ENCODE measurements at regions not wholly inside any gene's neighbourhood (a gene's known extent, or its start where the extent isn't known, plus 50 kb on each side); places are given as distances from the start of the nearest gene placed in this dataset.

- H3K27me3 ChIP-seq = no peaks in the 10 kb centered on the region
- intact Hi-C loops (cut with DNase I) = no loop called here
Measured at GRCh38 chr13:73773168-73773549, 361.0 kb downstream of the KLF12 start.

DNA sequence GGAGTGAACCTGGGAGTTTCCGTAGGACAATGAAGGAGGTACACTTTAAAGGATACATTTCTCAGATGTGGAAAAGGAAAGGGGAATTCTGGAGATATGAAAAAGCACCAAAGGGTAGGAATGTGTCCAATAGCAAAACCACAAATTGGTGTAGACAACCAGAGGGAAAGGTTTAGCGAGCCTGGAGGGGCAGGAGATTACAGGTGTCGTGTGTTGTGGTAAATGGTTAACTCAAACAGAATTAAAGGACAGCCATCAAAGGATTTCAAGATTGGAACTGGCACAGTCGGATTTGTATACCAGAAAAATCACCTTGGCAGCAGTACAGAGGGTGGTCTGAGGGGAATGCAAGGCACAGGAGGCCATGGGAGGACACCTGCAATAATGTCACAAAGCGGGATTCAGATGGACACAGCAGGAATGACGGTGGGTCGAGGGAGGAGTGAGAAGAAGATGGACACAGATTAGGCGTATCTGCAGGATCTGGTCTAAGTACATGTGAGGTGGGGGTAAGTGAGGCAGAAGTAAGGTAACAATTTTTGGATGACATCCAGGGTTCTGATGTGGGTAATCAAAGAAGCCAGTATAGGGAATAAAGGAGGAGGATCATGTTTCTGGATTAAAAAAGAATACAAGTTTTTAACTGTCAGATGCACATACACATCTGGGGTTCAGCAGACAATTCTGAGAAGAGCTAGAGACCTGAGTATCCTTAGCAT lies 361.6 kb downstream of the KLF12 start:
- Histone ChIP-seq H3K27ac (no peak overlapping the region), H3K4me3 (no peak overlapping the region), H3K4me1 (replicated peaks in 1 of 2) (no peaks in the 10 kb centered on the region), H3K27me3 (no peaks in the 10 kb centered on the region), H3K36me3 (replicated peaks in 1 of 2) (no peaks in the 10 kb centered on the region), H3K9me3 (replicated peaks in 1 of 3) (no peaks in the 10 kb centered on the region)
- 79 to 95% (median 82%) methylated on average over 8 of the region's 8 CpGs for WGBS, 4 donors
- no peak for TF ChIP-seq POLR2A (IDR thresholded peaks at IDR 0.05)
- intact Hi-C loops (cut with DNase I) = no loop called here
- no peak for DNase-seq

More at GRCh38 chr13:73773168-73773549, 361.0 kb downstream of the KLF12 start:
- H3K36me3 ChIP-seq (replicated peaks in 1 of 2) = no peaks in the 10 kb centered on the region
- H3K27ac ChIP-seq = no peak overlapping the region
- no peaks in the 10 kb centered on the region for H3K9me3 ChIP-seq (replicated peaks in 1 of 3)
- 75 to 90% (median 76%) methylated on average over 3 of the region's 3 CpGs for WGBS, 4 donors
- no peak for TF ChIP-seq CTCF (IDR thresholded peaks at IDR 0.05)
- no peak for TF ChIP-seq POLR2A (IDR thresholded peaks at IDR 0.05)
- DNase-seq = no peak
- H3K4me3 ChIP-seq = no peak overlapping the region
- no peaks in the 10 kb centered on the region for H3K4me1 ChIP-seq (replicated peaks in 1 of 2)

- WGBS, 4 donors = 75 to 92% (median 84%) methylated on average over 4 of the region's 4 CpGs
- H3K27me3 ChIP-seq = no peaks in the 10 kb centered on the region
- H3K4me1 ChIP-seq (replicated peaks in 1 of 2) = peaks cover 0 to 17% of the 10 kb centered on the region in 2 donors
- H3K9me3 ChIP-seq (replicated peaks in 1 of 3) = no peaks in the 10 kb centered on the region
- no peak overlapping the region for H3K27ac ChIP-seq
- intact Hi-C loops (cut with DNase I) = no loop called here
- DNase-seq = no peak
- no peaks in the 10 kb centered on the region for H3K36me3 ChIP-seq (replicated peaks in 1 of 2)
- no peak overlapping the region for H3K4me3 ChIP-seq
- TF ChIP-seq POLR2A (IDR thresholded peaks at IDR 0.05) (no peak), CTCF (IDR thresholded peaks at IDR 0.05) (no peak)
Measured at GRCh38 chr13:73767747-73768315, 366.4 kb downstream of the KLF12 start.

DNA sequence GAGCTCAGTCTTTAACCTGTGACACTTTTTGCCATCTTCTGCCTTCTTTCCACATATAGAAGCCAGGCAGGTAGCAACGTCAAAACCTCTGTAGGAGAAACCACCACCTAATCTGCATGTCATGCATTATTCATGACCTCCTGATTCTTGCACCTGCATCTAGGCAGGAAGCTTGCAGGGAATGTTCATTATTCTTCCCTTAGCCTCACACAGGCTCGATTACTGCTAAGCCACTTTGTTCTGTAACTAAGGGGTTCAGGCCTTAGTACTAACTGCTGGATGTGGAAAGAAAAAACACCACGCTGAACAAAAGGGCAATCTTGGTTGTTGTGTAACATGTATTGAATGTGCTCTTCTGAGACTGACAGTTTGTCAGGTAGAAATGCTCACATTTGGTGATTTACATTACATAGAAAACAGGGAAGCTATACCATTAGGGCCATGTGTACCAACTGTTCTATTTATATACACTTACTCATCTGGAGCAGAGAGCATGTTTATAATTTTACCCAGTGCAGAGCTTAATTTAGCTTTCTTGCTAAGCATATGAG lies 366.9 kb downstream of the KLF12 start:
- H3K4me3 ChIP-seq = no peak overlapping the region
- TF ChIP-seq POLR2A (IDR thresholded peaks at IDR 0.05) = no peak
- no peak for TF ChIP-seq CTCF (IDR thresholded peaks at IDR 0.05)
- no peaks in the 10 kb centered on the region for H3K36me3 ChIP-seq (replicated peaks in 1 of 2)
- H3K9me3 ChIP-seq (replicated peaks in 1 of 3) = no peaks in the 10 kb centered on the region
- no peak for DNase-seq
- 64 to 71% (median 68%) methylated on average over 3 of the region's 3 CpGs for WGBS, 4 donors
- H3K4me1 ChIP-seq (replicated peaks in 1 of 2) = peaks cover 0 to 17% of the 10 kb centered on the region in 2 donors
- H3K27me3 ChIP-seq = no peaks in the 10 kb centered on the region
- intact Hi-C loops (cut with DNase I) = no loop called here
- H3K27ac ChIP-seq = no peak overlapping the region
